HG03159 (cell line): ENCODE measurements at regions not wholly inside any gene's neighbourhood (a gene's known extent, or its start where the extent isn't known, plus 50 kb on each side); places are given as distances from the start of the nearest gene placed in this dataset.
A peak's percentile ranks its signal among the peaks of the same experiment; 100 is the strongest.

ENCODE experiments used
- ATAC-seq: cut with Tn5 transposase; IDR thresholded peaks from one replicate; pipeline ENCODE4 v1.9.1; 2021; ENCODE audit warnings: mild to moderate bottlenecking, moderate library complexity; ENCODE audit not compliant: unreplicated experiment

DNA sequence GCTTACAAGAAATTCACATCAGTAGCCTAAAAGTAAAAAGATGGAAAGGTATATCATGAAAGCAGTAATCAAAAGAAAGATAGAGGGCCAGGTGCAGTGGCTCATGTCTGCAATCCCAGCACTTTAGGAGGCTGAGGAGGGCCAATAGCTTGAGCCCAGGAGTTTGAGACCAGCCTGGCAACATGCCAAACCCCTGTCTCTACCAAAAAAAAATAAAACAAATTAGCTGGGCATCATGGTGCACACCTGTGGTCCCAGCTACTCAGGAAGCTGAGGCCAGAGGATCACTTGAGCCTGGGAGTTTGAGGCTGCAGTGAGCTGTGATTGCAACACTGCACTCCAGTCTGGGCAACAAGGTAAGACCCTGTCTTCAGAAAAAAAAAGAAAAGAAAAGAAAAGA lies 55.5 kb downstream of the GSPT2 start:
- ATAC-seq, result no peak

DNA sequence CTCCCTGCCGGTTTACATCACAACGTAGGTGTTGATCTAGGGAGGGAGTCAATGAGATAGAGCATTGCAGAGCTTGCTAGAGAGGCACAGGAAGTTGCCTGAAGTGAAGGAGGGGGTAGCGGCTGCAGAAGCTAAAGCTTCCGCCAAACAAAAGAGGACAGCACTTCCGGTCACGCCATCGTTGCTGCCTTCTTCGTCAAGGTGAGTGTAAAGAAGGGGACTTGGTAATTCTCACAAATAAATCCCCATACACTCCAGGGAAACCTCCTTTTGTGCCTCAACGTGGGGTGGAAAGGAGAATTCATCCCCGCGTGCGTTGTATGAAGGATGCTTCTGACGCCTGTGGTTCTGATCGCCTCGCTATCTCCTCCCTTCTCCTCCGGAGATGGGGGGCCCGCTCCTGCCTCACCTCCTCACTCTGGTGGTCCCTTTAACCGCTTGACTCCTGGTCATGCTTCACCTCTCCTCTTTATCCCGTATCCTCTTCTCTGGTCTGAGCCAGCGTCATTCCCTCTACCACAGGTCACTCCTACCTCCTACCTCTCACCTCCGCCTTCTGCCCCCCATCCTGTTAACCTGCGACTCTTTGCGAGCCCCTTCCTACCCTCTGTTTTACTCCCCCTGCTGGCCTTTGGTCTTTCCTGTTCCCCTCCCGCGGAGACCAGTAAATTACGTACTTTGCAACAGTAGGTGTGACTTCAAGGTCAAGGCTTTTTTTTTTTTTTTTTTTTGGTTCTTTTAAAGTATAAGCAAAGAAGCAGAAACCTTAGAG lies 59.9 kb downstream of the GSPT2 start:
- peak; percentile 90 for ATAC-seq

DNA sequence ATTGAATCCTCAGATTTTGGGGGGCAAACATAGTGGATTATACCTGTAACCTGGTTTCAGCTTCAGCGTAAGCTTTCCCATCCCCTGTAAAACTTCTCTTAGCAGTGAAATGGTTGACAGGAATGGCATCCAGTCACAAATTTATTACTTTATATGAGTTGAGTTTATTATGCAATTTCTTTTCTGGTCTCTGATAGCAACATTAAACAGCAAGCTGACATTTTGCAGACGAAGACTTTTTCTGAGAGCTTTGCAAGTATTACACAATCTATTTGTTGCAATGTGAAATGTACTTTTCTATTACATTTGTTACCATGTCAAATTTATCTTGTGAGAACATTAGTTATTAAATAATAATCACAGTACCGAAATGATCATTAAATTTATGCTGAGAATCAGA lies 60.6 kb downstream of the GSPT2 start:
- no peak for ATAC-seq

DNA sequence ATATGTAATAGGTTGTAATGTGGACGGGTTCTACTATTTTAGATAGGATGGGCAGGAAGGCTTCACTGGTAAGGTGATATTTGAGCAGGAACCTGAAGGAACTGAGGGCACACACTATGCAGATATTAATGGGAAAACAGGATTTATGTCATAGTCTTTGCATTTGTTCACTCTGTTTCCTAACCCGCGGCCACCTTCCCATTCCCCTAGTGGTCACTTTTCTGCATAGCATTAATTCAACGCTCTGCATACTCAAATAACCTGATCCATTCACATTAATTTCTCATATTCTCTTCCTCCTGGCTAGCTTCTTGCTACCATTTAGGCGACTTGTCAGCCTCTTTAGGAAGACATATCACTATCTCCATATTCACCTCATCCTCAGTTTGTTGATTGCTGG lies 61.5 kb downstream of the GSPT2 start:
- ATAC-seq, result no peak

DNA sequence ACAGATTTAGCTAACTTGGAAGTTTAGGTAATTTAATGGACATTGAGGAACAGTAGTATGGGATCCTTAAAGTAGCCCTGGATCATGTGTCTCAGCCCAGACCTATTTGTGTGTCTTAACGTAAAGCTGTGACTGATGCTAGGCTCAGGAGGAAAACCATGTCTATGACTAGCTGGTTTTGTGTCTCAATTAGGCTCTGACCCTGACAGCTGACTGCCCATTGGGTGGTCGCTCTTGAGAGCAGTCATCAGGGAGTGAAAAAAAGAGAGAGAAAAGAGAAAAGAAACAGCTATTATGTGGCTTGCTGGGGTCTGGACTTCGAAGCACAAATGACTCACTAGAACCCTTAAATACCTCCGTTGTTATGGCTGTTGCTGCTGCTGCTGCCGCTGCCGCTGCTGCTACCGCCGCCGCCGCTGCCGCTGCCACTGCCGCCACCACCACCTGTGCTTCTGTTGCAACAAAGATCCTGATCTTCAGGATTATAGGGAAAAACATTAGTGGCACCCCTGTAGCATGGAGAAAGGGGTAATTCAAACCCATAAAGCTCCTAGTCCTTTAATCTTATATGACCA lies 70.7 kb downstream of the GSPT2 start:
- ATAC-seq, result no peak

DNA sequence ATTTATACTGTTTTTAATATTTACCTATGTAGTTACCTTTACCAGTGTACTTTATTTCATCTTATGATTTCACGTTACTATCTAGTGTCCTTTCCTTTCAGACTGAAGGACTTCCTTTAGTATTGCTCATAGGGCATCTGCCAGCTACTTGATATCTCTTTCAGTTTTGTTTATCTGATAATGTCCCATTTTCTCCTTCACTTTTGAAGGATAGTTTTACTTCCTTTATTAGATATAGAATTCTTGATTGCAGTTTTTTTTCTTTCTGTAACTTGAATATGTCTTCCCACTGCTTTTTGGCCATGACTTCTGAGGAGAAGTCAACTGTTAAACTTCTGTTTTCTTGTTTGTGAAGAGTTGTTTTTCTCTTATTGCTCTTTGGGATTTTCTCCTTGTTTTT lies 69.4 kb upstream of the MAGED1 start:
- ATAC-seq, result no peak

DNA sequence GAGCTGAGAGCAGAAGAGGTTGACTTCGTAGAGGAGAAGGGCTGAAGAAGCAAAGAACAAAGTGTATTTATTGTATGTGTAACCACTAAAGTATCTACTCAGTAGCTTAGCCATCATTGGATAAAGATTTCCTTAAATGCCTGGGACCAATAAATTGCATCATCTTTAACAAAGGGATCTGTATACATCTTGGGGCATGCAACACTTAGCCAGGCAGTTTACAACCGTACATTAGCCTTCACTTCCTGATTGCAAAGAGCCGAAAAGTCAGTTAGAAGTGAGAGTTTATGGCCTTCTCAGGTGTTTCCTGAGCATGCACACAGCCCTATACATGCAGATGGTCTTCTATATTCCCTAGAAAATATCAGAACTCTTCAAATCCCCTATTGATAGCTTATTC lies 68.0 kb upstream of the MAGED1 start:
- no peak for ATAC-seq

DNA sequence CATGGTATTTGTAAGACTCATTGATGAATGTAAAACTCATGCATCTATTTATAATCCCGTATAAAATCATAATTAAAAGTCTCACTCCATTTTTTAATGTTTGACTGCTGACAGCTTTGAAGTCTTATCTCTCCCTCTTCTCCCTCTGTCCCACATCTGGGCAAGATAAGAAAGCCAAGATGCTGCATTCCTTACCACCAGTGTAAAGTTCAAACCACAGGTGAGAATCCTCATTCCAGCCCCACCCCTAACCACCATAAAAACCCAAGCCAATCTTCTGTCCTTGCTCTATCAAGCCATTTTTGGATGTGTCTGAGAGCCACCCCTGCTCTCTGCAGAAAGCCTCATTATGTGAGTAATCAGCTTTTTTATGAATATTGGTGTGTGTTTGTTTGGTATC lies 59.3 kb upstream of the MAGED1 start:
- no peak for ATAC-seq

DNA sequence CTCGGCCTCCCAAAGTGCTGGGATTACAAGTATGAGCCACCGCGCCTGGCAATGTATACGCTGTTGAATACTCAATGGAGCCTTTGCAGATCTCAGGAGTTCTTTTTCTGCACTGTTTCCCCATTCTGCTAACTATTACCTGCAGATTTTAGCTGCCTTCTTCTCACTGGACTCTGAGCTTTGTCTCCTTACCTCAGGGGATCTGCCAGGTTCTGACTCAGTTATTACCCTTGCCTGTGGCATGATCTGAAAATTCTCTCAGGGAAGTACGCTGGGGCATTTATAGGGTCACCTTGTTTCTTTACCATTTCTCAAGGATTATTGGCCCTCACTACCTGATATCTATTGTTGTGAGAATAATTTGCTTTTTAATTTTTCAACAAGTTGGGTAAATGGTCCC lies 56.6 kb upstream of the MAGED1 start:
- no peak for ATAC-seq

DNA sequence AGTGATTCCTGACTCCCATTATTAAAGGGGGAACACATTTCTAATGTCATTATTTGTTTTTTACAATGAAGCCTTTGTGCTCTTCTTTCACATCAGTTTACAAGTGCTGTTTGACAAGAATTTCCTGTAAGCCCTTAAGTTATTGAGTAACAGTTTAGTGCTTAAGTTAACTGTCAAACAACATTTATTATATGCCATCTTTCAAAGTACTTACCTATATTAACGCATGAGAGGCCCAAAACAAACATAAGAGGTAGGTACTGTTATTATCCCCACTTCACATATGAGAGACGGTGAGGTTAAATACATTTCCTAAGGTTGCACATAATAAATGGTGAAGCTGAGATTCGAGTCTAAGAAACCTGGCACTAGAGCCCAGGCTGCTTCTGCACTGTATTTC lies 56.0 kb upstream of the MAGED1 start:
- ATAC-seq, result no peak

DNA sequence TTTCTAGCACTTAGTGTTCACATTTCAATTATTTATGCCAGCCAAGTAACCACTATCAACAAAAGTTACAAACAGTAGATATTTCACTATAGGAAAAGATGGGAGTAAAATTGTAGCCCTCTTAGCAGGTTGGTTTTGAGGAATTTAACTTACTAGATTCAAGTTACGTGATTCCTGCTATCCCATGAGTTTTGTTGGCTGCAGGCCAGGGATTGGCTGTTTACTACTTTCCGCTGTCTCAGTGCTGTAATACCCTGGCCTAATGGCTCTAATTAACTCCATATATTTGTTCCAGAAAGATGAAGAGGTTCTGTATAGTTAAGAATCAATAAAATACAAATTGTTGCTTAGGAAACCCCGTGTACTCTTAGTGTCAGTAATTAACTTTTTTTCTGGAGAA lies 55.5 kb upstream of the MAGED1 start:
- ATAC-seq, result no peak
